HepG2 (cell line): ENCODE measurements at regions not wholly inside any gene's neighbourhood (a gene's known extent, or its start where the extent isn't known, plus 50 kb on each side); places are given as distances from the start of the nearest gene placed in this dataset.
A peak's percentile ranks its signal among the peaks of the same experiment; 100 is the strongest.

Source experiments
- ATAC-seq: fragments of 200-7000 bp; cut with Tn5 transposase; 3 replicates; pipeline ENCODE4 v1.9.1; 2020; ENCODE audit warnings: mild to moderate bottlenecking, moderate library complexity
- BruUV-seq: library from RNA; stranded (reverse); fragments of 400-500 nt; replicated peaks from 2 replicates; lab custom pipeline; 2021; lab: Mats Ljungman, UMichigan
- CTCF ChIA-PET: fragments of 300-600 bp; formaldehyde crosslinking; extraction: SDS; loops from one replicate; lab custom pipeline; 2021; ENCODE audit warnings: low total read pairs, inconsistent platforms, low intra/inter-chr PET ratio; lab: Yijun Ruan, JAX
- POLR2A ChIA-PET: fragments of 350-600 bp; sonication (Branson Sonifier 250); formaldehyde crosslinking; loops from one replicate; lab custom pipeline; 2020; ENCODE audit warnings: antibody characterized with exemption, inconsistent platforms; lab: Yijun Ruan, JAX
- DNase-seq: peaks from one replicate; pipeline ENCODE4 v3.0.0-alpha.2; 2015; ENCODE audit warnings: low spot score
- FAIRE-seq: peaks from 3 replicates; lab custom pipeline; 2011; peaks lifted over from hg19 to GRCh38; lab: Jason Lieb, UNC
- H2AFZ ChIP-seq: one replicate; pipeline ENCODE4 v1.6.1; 2011; ENCODE audit warnings: low read length, inconsistent platforms
- H3K27ac ChIP-seq: fragments of 300-600 bp; 3 replicates; pipeline ENCODE4 v1.8.0; 2011; ENCODE audit warnings: mixed run types, mild to moderate bottlenecking, mixed read lengths, low read length, inconsistent platforms; ENCODE audit not compliant: insufficient read depth; ENCODE audit errors: extremely low read length
- H3K27me3 ChIP-seq, 2 experiments: fragments of 200-600 bp in 1 of 2; 2 replicates in 1 of 2; 3 replicates in 1 of 2; pipeline versions ENCODE4 v1.6.0 to v1.8.0; 2011; ENCODE audit warnings: low read length in 2 of 2, mild to moderate bottlenecking in 2 of 2, moderate library complexity in 2 of 2, inconsistent platforms in 1 of 2; ENCODE audit not compliant: insufficient read depth in 2 of 2, control insufficient read depth in 1 of 2
- H3K36me3 ChIP-seq, 2 experiments: fragments of 200-600 bp in 1 of 2; replicated peaks in 1 of 2; 2 replicates in 1 of 2; 3 replicates in 1 of 2; pipeline versions ENCODE4 v1.5.1 to v1.8.0; 2011; ENCODE audit warnings: low read length in 2 of 2, inconsistent platforms in 1 of 2; ENCODE audit not compliant: insufficient read depth in 2 of 2, control insufficient read depth in 1 of 2
- H3K4me1 ChIP-seq: 2 replicates; pipeline ENCODE4 v1.5.1; 2012; ENCODE audit warnings: low read length, inconsistent platforms; ENCODE audit not compliant: insufficient read depth
- H3K4me2 ChIP-seq: 2 replicates; pipeline ENCODE4 v1.6.0; 2011; ENCODE audit warnings: low read depth, low read length, inconsistent platforms
- H3K4me3 ChIP-seq, 3 experiments: fragments of 200-600 bp in 1 of 3; sonication (generic), shearing (Covaris generic) in 1 of 3; replicated peaks in 1 of 3; 2 replicates each; pipeline ENCODE4 v1.5.1; 2011 to 2016; ENCODE audit warnings: low read length in 3 of 3, inconsistent platforms in 2 of 3, low read depth in 2 of 3, mild to moderate bottlenecking in 2 of 3, control low read depth in 1 of 3, mixed read lengths in 1 of 3; ENCODE audit not compliant: insufficient read depth in 1 of 3
- H3K79me2 ChIP-seq: one replicate; pipeline ENCODE4 v1.6.1; 2011; ENCODE audit warnings: low read length, inconsistent platforms; ENCODE audit not compliant: insufficient read depth
- H3K9ac ChIP-seq: 2 replicates; pipeline ENCODE4 v1.6.0; 2011; ENCODE audit warnings: mild to moderate bottlenecking, low read depth, low read length, inconsistent platforms; ENCODE audit not compliant: insufficient read depth
- H3K9me3 ChIP-seq: 2 replicates; pipeline ENCODE4 v1.5.1; 2012; ENCODE audit warnings: mild to moderate bottlenecking, low read length
- H4K20me1 ChIP-seq: 2 replicates; pipeline ENCODE4 v1.6.0; 2011; ENCODE audit warnings: inconsistent platforms, mild to moderate bottlenecking, low read length, moderate library complexity; ENCODE audit not compliant: insufficient read depth
- CHCHD3 ChIP-seq: sonication (generic); formaldehyde crosslinking; IDR thresholded peaks from 2 replicates; pipeline ENCODE4 v1.8.0; 2022; ENCODE audit warnings: mild to moderate bottlenecking, missing genetic modification reagents, moderate library complexity
- HHEX ChIP-seq: IDR thresholded peaks from 2 replicates; pipeline ENCODE4 v1.6.1; 2016; ENCODE audit warnings: control low read depth
- KLF16 ChIP-seq, 2 experiments: sonication (generic) in 1 of 2; formaldehyde crosslinking in 1 of 2; IDR thresholded peaks; 2 replicates each; pipeline versions ENCODE4 v1.6.1 to v1.8.0; 2016 to 2023; ENCODE audit warnings: missing genetic modification reagents in 2 of 2, missing compliant biosample characterization in 1 of 2
- MAFK ChIP-seq, 2 experiments: IDR thresholded peaks in 1 of 2; conservative IDR thresholded peaks in 1 of 2; 2 replicates each; pipeline ENCODE4 v1.6.1; 2011; ENCODE audit warnings: improper control_type of control experiment in 2 of 2, low read length in 2 of 2
- MTF1 ChIP-seq: sonication (generic); formaldehyde crosslinking; IDR thresholded peaks from 2 replicates; pipeline ENCODE4 v1.5.0; 2020; ENCODE audit warnings: missing genetic modification reagents
- MXD4 ChIP-seq: IDR thresholded peaks from 2 replicates; pipeline ENCODE4 v1.6.1; 2016; ENCODE audit warnings: mild to moderate bottlenecking, missing biosample characterization, missing genetic modification reagents
- NR2C2 ChIP-seq: sonication (generic); formaldehyde crosslinking; IDR thresholded peaks from 2 replicates; pipeline ENCODE4 v1.4.0; 2020; ENCODE audit warnings: missing genetic modification reagents, mild to moderate bottlenecking, moderate library complexity, borderline replicate concordance
- PHF8 ChIP-seq: sonication (generic); formaldehyde crosslinking; IDR thresholded peaks from 2 replicates; pipeline ENCODE4 v1.5.0; 2020; ENCODE audit warnings: missing genetic modification reagents
- SIX1 ChIP-seq: sonication (generic); formaldehyde crosslinking; IDR thresholded peaks from 2 replicates; pipeline ENCODE4 v1.4.0; 2020; ENCODE audit warnings: missing genetic modification reagents, borderline replicate concordance
- TCF7 ChIP-seq: sonication (generic); IDR thresholded peaks from 2 replicates; pipeline ENCODE4 v1.6.1; 2016; ENCODE audit warnings: antibody characterized with exemption, low read depth
- ZNF143 ChIP-seq: sonication (generic); formaldehyde crosslinking; IDR thresholded peaks from 2 replicates; pipeline ENCODE4 v1.4.0; 2020; ENCODE audit warnings: missing genetic modification reagents
- ZNF264 ChIP-seq: sonication (generic); formaldehyde crosslinking; IDR thresholded peaks from 2 replicates; pipeline ENCODE4 v1.4.0; 2020; ENCODE audit warnings: missing genetic modification reagents
- WGBS: methylation state at CpG from one replicate; pipeline ENCODE4 v1.1.6; 2017; ENCODE audit warnings: low lambda C conversion rate; 5-methylcytosine and 5-hydroxymethylcytosine counted together
- in situ Hi-C: cut with HindIII; loops from 2 replicates; pipeline ENCODE4 v1.10.0; 2017; ENCODE audit warnings: low pct_unique_long_range_greater_than_20kb; ENCODE audit not compliant: extremely low pct_ligation_motif_present
- intact Hi-C: fragments of 100-400 bp; cut with micrococcal nuclease; formaldehyde crosslinking; loops from one replicate; pipeline ENCODE4 v1.10.0; 2022; ENCODE audit not compliant: unreplicated experiment
- TF ChIP-seq, protein P1 (sequence below): sonication (generic); formaldehyde crosslinking; IDR thresholded peaks from 2 replicates; pipeline ENCODE4 v1.4.0; 2020; ENCODE audit warnings: mild to moderate bottlenecking, missing genetic modification reagents
- TF ChIP-seq, protein P2 (sequence below): sonication (generic); formaldehyde crosslinking; IDR thresholded peaks from 2 replicates; pipeline ENCODE4 v1.8.1; 2023; ENCODE audit warnings: mild to moderate bottlenecking, inconsistent platforms, moderate library complexity, missing genetic modification reagents, borderline replicate concordance

DNA sequence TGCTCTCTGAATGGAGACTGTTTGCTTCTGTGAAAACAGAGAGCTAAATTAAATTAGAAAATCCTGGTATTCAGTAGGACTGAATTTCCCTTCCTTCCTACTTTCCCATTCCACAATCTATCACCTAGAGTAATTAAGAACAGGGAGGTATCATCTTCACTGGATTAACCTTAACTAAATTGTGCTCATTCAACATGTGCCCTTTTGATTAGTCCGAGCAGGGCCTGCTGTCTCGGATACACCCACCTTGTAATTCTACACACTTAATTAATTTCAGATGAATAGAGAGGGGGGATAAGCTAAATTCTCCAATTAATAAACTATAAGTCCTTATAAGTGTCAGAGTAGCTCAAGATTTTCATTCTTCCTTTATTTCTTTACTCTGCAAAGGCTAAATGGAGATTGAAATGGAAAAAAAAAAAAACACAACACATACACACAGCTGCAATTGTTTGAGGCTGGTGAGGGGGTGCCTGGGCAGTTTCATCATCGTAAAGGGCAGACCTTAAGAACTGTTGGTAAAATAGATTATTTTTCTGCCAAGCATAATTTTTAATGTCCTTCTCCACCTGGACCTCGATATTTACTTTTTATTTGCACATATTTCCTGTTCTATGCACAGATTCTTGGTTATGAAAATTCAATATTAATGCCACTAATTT is 157.1 kb upstream of the SIX2 start:
- in situ Hi-C loops = no loop called here
- H3K79me2 ChIP-seq = no peaks in the 10 kb centered on the region
- no TSS peak for BruUV-seq
- no peaks in the 10 kb centered on the region for H3K9me3 ChIP-seq
- CTCF ChIA-PET = no interaction called here
- H3K27ac ChIP-seq = no peak overlapping the region
- POLR2A ChIA-PET = no interaction called here
- 17% methylated on average over 4 of the region's 4 CpGs for WGBS
- H3K27me3 ChIP-seq = peaks cover 0 to 11% of the 10 kb centered on the region in 2 experiments; a peak in 2 of 5 replicates
- intact Hi-C loops = no loop called here
- ATAC-seq (no peak), DNase-seq (no peak), FAIRE-seq (no peak)
- H3K4me3 ChIP-seq = no peak overlapping the region
- no peaks in the 10 kb centered on the region for H3K4me1 ChIP-seq
- no peak overlapping the region for H3K9ac ChIP-seq
- TF ChIP-seq ZNF143 (no peak), PHF8 (CRISPR knock-in tag) (no peak), KLF16 (CRISPR knock-in tag; IDR thresholded peaks at IDR 0.05) (no peak)
- TF ChIP-seq, protein P1, sequence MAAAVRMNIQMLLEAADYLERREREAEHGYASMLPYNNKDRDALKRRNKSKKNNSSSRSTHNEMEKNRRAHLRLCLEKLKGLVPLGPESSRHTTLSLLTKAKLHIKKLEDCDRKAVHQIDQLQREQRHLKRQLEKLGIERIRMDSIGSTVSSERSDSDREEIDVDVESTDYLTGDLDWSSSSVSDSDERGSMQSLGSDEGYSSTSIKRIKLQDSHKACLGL = no peak
- TF ChIP-seq, protein P2, sequence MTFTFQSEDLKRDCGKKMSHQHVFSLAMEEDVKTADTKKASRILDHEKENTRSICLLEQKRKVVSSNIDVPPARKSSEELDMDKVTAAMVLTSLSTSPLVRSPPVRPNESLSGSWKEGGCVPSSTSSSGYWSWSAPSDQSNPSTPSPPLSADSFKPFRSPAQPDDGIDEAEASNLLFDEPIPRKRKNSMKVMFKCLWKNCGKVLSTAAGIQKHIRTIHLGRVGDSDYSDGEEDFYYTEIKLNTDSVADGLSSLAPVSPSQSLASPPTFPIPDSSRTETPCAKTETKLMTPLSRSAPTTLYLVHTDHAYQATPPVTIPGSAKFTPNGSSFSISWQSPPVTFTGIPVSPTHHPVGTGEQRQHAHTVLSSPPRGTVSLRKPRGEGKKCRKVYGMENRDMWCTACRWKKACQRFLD = no peak
- H3K4me2 ChIP-seq = no peak overlapping the region
- H2AFZ ChIP-seq = no peak overlapping the region
- H4K20me1 ChIP-seq = no peaks in the 10 kb centered on the region
- H3K36me3 ChIP-seq = no peaks in the 10 kb centered on the region

DNA sequence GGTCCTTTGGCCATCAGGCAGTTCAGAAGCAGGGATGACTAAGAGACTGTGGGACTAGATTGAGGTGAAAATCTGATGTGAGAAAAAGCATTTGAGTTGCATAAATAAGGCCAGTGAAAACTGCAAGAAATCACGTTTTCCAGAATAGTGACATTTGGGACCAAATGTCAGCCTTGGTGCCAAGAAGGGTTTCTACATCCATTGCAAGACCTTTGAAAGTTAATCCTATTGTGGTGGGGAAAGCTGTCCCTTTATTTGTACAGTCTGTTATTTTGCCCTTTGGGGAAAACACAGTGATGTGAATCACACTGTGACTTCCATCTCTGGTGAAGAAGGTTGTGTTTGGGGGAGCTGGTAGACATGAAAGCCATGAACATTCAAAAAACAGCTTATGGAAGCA is 153.5 kb upstream of the SIX2 start:
- no peaks in the 10 kb centered on the region for H3K36me3 ChIP-seq
- H3K27ac ChIP-seq = no peak overlapping the region
- no TSS peak for BruUV-seq
- intact Hi-C loops (loop anchor here (1.0 kb wide), 1 partner anchor 24 kb away; no protein-coding TSS in a partner anchor), in situ Hi-C loops (no loop called here)
- no peaks in the 10 kb centered on the region for H3K9me3 ChIP-seq
- no peak overlapping the region for H2AFZ ChIP-seq
- no peaks in the 10 kb centered on the region for H4K20me1 ChIP-seq
- H3K9ac ChIP-seq = no peak overlapping the region
- FAIRE-seq (no peak), ATAC-seq (no peak), DNase-seq (no peak)
- H3K79me2 ChIP-seq = no peaks in the 10 kb centered on the region
- H3K27me3 ChIP-seq = peaks cover 0 to 8% of the 10 kb centered on the region in 2 experiments; a peak in 2 of 5 replicates
- no peak for TF ChIP-seq TCF7
- no peak for TF ChIP-seq MTF1
- TF ChIP-seq SIX1 (CRISPR knock-in tag) = no peak
- no peak for TF ChIP-seq MXD4 (CRISPR knock-in tag)
- TF ChIP-seq ZNF264 = no peak
- TF ChIP-seq HHEX (CRISPR knock-in tag) = no peak
- TF ChIP-seq CHCHD3 (CRISPR knock-in tag) = no peak
- 0 out of 4 replicates have a peak, but pooled peaks of 1 of the 2 experiments have one; percentile 29 for TF ChIP-seq MAFK (conservative IDR thresholded peaks at IDR 0.05 in 1 of 2, IDR thresholded peaks at IDR 0.05 in 1 of 2; ENCODE audit: low read length in 2 of 2)
- TF ChIP-seq NR2C2 (CRISPR knock-in tag) = no peak
- POLR2A ChIA-PET = no interaction called here
- CTCF ChIA-PET = no interaction called here
- WGBS = 0% methylated on average over 1 of the region's 1 CpG
- H3K4me1 ChIP-seq = no peaks in the 10 kb centered on the region
- H3K4me3 ChIP-seq = no peak overlapping the region
- no peak overlapping the region for H3K4me2 ChIP-seq
